ENCODE measurements at regions not wholly inside any gene's neighbourhood (a gene's known extent, or its start where the extent isn't known, plus 50 kb on each side); places are given as distances from the start of the nearest gene placed in this dataset.

- Histone ChIP-seq H4K20me1 (ENCODE audit: control insufficient read depth, extremely low read depth, insufficient read depth, low read length) (no peaks in the 10 kb centered on the region), H3K4me3 (ENCODE audit: control insufficient read depth in 2 of 3, extremely low read depth in 1 of 3, insufficient read depth in 2 of 3, low read depth in 1 of 3, low read length in 3 of 3) (no peak overlapping the region), H3K4me1 (ENCODE audit: control insufficient read depth, extremely low read depth, insufficient read depth, low read length) (no peaks in the 10 kb centered on the region), H3K4me2 (ENCODE audit: control insufficient read depth, extremely low read depth, insufficient read depth, low read depth, low read length) (no peak overlapping the region), H2AFZ (ENCODE audit: control insufficient read depth, low read length) (no peak overlapping the region), H3K9ac (ENCODE audit: control insufficient read depth, extremely low read depth, insufficient read depth, low read length) (no peak overlapping the region), H3K27ac (ENCODE audit: control insufficient read depth, insufficient read depth, low read length) (no peak overlapping the region), H3K36me3 (ENCODE audit: control insufficient read depth in 2 of 2, extremely low read depth in 1 of 2, insufficient read depth in 2 of 2, low read length in 2 of 2) (no peaks in the 10 kb centered on the region), H3K9me3 (ENCODE audit: control insufficient read depth, low read depth, low read length) (peaks cover 3% of the 10 kb centered on the region), H3K9me1 (ENCODE audit: control insufficient read depth, extremely low read depth, insufficient read depth, low read length) (no peaks in the 10 kb centered on the region), H3K27me3 (ENCODE audit: control insufficient read depth, extremely low read depth, insufficient read depth, low read length) (no peaks in the 10 kb centered on the region), H3K79me2 (ENCODE audit: control insufficient read depth, insufficient read depth, low read length) (no peaks in the 10 kb centered on the region)
- no peak for DNase-seq (ENCODE audit: low read depth, low spot score)
- dilution Hi-C loops (cut with MboI; ENCODE audit: extremely low pct_ligation_motif_present, low sequenced_read_pairs) = no loop called here
- no peak for TF ChIP-seq EZH2 (IDR thresholded peaks at IDR 0.05; ENCODE audit: low read length)
- no peak for FAIRE-seq
These were observed 221.3 kb downstream of the MOXD1 start for GRCh38 chr6:132179955-132180354.

GRCh38 chr6:132174919-132175318 lies 223.7 kb upstream of the CCN2 start:
- Histone ChIP-seq H3K36me3 (ENCODE audit: control insufficient read depth in 2 of 2, extremely low read depth in 1 of 2, insufficient read depth in 2 of 2, low read length in 2 of 2) (no peaks in the 10 kb centered on the region), H3K4me2 (ENCODE audit: control insufficient read depth, extremely low read depth, insufficient read depth, low read depth, low read length) (no peak overlapping the region), H2AFZ (ENCODE audit: control insufficient read depth, low read length) (no peak overlapping the region), H3K9me3 (ENCODE audit: control insufficient read depth, low read depth, low read length) (peaks cover 5% of the 10 kb centered on the region), H4K20me1 (ENCODE audit: control insufficient read depth, extremely low read depth, insufficient read depth, low read length) (no peaks in the 10 kb centered on the region), H3K4me1 (ENCODE audit: control insufficient read depth, extremely low read depth, insufficient read depth, low read length) (no peaks in the 10 kb centered on the region), H3K27ac (ENCODE audit: control insufficient read depth, insufficient read depth, low read length) (no peak overlapping the region), H3K27me3 (ENCODE audit: control insufficient read depth, extremely low read depth, insufficient read depth, low read length) (no peaks in the 10 kb centered on the region), H3K9ac (ENCODE audit: control insufficient read depth, extremely low read depth, insufficient read depth, low read length) (no peak overlapping the region), H3K79me2 (ENCODE audit: control insufficient read depth, insufficient read depth, low read length) (no peaks in the 10 kb centered on the region), H3K4me3 (ENCODE audit: control insufficient read depth in 2 of 3, extremely low read depth in 1 of 3, insufficient read depth in 2 of 3, low read depth in 1 of 3, low read length in 3 of 3) (no peak overlapping the region), H3K9me1 (ENCODE audit: control insufficient read depth, extremely low read depth, insufficient read depth, low read length) (no peaks in the 10 kb centered on the region)
- no peak for TF ChIP-seq CTCF (optimal IDR thresholded peaks at IDR 0.05 in 1 of 3, IDR thresholded peaks at IDR 0.05 in 1 of 3, conservative IDR thresholded peaks at IDR 0.05 in 1 of 3; ENCODE audit: extremely low read depth in 1 of 3, insufficient read depth in 2 of 3, low read length in 3 of 3)
- no peak for TF ChIP-seq EZH2 (IDR thresholded peaks at IDR 0.05; ENCODE audit: low read length)
- dilution Hi-C loops (cut with MboI; ENCODE audit: extremely low pct_ligation_motif_present, low sequenced_read_pairs) = no loop called here
- FAIRE-seq = no peak
- no peak for DNase-seq (ENCODE audit: low read depth, low spot score)

- no peaks in the 10 kb centered on the region for H3K9me1 ChIP-seq (ENCODE audit: control insufficient read depth, extremely low read depth, insufficient read depth, low read length)
- dilution Hi-C loops (cut with MboI; ENCODE audit: extremely low pct_ligation_motif_present, low sequenced_read_pairs) = no loop called here
- no peak for FAIRE-seq
These were observed 217.8 kb upstream of the CCN2 start for GRCh38 chr6:132168961-132169360.

More at GRCh38 chr6:132168961-132169360, 217.8 kb upstream of the CCN2 start:
- no peaks in the 10 kb centered on the region for H3K27me3 ChIP-seq (ENCODE audit: control insufficient read depth, extremely low read depth, insufficient read depth, low read length)
- no peak overlapping the region for H3K4me2 ChIP-seq (ENCODE audit: control insufficient read depth, extremely low read depth, insufficient read depth, low read depth, low read length)
- no peaks in the 10 kb centered on the region for H3K4me1 ChIP-seq (ENCODE audit: control insufficient read depth, extremely low read depth, insufficient read depth, low read length)
- no peaks in the 10 kb centered on the region for H3K36me3 ChIP-seq (ENCODE audit: control insufficient read depth in 2 of 2, extremely low read depth in 1 of 2, insufficient read depth in 2 of 2, low read length in 2 of 2)
- no peaks in the 10 kb centered on the region for H3K9me3 ChIP-seq (ENCODE audit: control insufficient read depth, low read depth, low read length)
- no peak overlapping the region for H3K27ac ChIP-seq (ENCODE audit: control insufficient read depth, insufficient read depth, low read length)
- H2AFZ ChIP-seq (ENCODE audit: control insufficient read depth, low read length) = no peak overlapping the region
- no peak overlapping the region for H3K4me3 ChIP-seq (ENCODE audit: control insufficient read depth in 2 of 3, extremely low read depth in 1 of 3, insufficient read depth in 2 of 3, low read depth in 1 of 3, low read length in 3 of 3)
- no peak overlapping the region for H3K9ac ChIP-seq (ENCODE audit: control insufficient read depth, extremely low read depth, insufficient read depth, low read length)
- no peak for TF ChIP-seq EZH2 (IDR thresholded peaks at IDR 0.05; ENCODE audit: low read length)
- TF ChIP-seq CTCF (optimal IDR thresholded peaks at IDR 0.05 in 1 of 3, IDR thresholded peaks at IDR 0.05 in 1 of 3, conservative IDR thresholded peaks at IDR 0.05 in 1 of 3; ENCODE audit: extremely low read depth in 1 of 3, insufficient read depth in 2 of 3, low read length in 3 of 3) = no peak
- DNase-seq (ENCODE audit: low read depth, low spot score) = no peak
- H3K79me2 ChIP-seq (ENCODE audit: control insufficient read depth, insufficient read depth, low read length) = no peaks in the 10 kb centered on the region
- no peaks in the 10 kb centered on the region for H4K20me1 ChIP-seq (ENCODE audit: control insufficient read depth, extremely low read depth, insufficient read depth, low read length)

Measured in keratinocyte (primary cell).